ENCODE measurements at regions not wholly inside any gene's neighbourhood (a gene's known extent, or its start where the extent isn't known, plus 50 kb on each side); places are given as distances from the start of the nearest gene placed in this dataset.

DNA sequence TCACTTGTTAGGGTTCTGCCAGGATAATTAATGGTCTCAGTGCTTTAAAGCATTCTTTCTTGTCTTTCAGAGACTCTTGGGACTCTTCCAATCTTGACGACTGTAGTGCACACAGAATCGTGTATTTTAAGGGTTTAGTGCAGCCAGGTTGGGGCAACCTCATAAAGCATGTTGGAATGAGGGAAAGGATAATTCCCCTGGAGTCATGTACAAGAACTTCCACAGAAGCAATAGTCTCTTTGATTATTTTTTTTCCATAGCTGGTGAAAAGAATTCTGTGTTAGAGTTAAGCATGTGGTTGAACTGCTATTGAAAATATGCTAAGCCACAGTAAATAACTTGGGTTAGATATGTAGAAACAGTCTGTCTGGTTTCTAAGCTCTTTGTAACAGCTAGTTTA, 246.8 kb upstream of the DAAM1 start:
- intact Hi-C loops (cut with DNase I): no loop called here
- H3K4me1 ChIP-seq (ENCODE audit: control insufficient read depth, insufficient read depth, low read length): no peaks in the 10 kb centered on the region
- no peak overlapping the region for H3K4me3 ChIP-seq (ENCODE audit: low read length)
- H3K27me3 ChIP-seq (ENCODE audit: control insufficient read depth, insufficient read depth): no peaks in the 10 kb centered on the region
- DNase-seq: no peak
- H3K27ac ChIP-seq (ENCODE audit: low read length): no peak overlapping the region
- no peak for ATAC-seq
- 26% methylated on average over 2 of the region's 2 CpGs for WGBS
- no peaks in the 10 kb centered on the region for H3K9me3 ChIP-seq (ENCODE audit: control insufficient read depth, low read length)

DNA sequence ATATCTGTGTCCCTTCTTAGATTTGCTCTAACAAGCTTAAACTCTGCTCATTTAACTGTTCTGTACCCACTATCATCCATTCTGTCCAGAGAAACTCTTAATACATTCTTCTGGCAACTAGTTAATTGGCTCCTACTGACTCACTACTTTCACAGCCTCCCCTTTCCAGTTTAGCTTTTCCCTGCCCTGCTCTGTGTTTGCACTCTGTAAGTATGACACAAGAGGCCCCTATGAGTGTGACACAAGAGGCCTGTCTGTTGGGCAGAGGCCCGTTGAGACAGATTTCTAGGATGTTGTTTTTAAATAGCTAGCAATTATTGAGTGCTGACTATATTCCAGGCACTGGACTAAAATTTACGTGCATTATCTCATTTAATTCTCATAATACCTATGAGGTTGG, 246.0 kb upstream of the DAAM1 start:
- no peaks in the 10 kb centered on the region for H3K27me3 ChIP-seq (ENCODE audit: control insufficient read depth, insufficient read depth)
- no peak overlapping the region for H3K4me3 ChIP-seq (ENCODE audit: low read length)
- peak; percentile 31 to 59 for ATAC-seq
- no peak for DNase-seq
- intact Hi-C loops (cut with DNase I): no loop called here
- no peaks in the 10 kb centered on the region for H3K4me1 ChIP-seq (ENCODE audit: control insufficient read depth, insufficient read depth, low read length)
- H3K27ac ChIP-seq (ENCODE audit: low read length): no peak overlapping the region
- 55% methylated on average over 2 of the region's 2 CpGs for WGBS
- H3K9me3 ChIP-seq (ENCODE audit: control insufficient read depth, low read length): no peaks in the 10 kb centered on the region

DNA sequence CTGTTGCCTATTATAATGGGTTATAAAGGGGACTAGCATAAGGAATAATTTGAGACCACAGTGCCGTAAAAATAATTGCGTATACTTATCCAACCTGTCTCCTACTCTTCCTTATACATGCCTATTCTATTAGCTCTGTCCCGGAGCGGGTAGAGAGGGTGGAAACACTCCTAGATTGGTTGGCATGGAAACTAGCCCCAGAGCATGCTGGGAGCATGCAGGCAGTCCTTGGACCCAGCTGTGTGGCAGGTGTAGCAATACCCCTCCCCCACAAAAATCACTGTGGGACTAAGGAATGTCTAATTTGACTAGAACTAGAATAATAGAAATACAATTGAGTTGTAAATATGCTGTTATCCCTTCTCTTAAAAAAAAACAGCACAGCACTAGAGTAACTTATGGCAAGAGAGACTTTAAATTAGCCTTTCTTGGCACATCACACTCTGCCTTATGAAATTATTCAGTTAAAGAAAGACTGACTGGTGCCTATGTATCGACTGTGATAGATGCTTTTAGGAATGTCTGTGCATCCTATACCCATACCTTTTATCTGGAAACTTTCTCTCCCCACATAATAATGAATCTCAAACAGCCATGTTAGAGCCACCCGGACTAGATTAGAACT, 244.0 kb upstream of the DAAM1 start:
- Histone ChIP-seq H3K27ac (ENCODE audit: low read length) (no peak overlapping the region), H3K27me3 (ENCODE audit: control insufficient read depth, insufficient read depth) (no peaks in the 10 kb centered on the region), H3K4me1 (ENCODE audit: control insufficient read depth, insufficient read depth, low read length) (no peaks in the 10 kb centered on the region), H3K9me3 (ENCODE audit: control insufficient read depth, low read length) (no peaks in the 10 kb centered on the region), H3K4me3 (ENCODE audit: low read length) (no peak overlapping the region)
- intact Hi-C loops (cut with DNase I): no loop called here
- DNase-seq (no peak), ATAC-seq (no peak)
- 83% methylated on average over 6 of the region's 6 CpGs for WGBS

DNA sequence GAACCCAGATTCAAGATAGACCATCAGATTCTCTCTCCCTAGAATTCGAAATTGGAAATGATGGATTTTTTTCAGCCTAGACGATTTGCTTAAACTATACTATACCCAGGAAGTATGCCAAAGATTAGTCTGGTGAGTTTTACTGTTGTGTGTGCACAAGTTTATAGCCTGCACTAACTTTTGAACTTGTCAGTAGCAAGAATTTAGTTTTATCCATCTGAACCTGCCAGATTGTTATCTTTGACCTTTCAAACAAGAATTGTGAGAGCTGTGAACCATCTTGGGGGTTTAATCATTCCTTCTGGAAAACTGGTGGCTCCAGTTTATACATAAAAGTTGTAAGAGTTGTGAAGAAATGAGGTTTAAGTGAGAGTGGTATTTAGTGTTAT, 243.5 kb upstream of the DAAM1 start:
- H3K9me3 ChIP-seq (ENCODE audit: control insufficient read depth, low read length): no peaks in the 10 kb centered on the region
- no peaks in the 10 kb centered on the region for H3K4me1 ChIP-seq (ENCODE audit: control insufficient read depth, insufficient read depth, low read length)
- H3K4me3 ChIP-seq (ENCODE audit: low read length): no peak overlapping the region
- no peak for ATAC-seq
- no peak for DNase-seq
- no peak overlapping the region for H3K27ac ChIP-seq (ENCODE audit: low read length)
- intact Hi-C loops (cut with DNase I): no loop called here
- H3K27me3 ChIP-seq (ENCODE audit: control insufficient read depth, insufficient read depth): no peaks in the 10 kb centered on the region
- 67% methylated on average over 2 of the region's 2 CpGs for WGBS

DNA sequence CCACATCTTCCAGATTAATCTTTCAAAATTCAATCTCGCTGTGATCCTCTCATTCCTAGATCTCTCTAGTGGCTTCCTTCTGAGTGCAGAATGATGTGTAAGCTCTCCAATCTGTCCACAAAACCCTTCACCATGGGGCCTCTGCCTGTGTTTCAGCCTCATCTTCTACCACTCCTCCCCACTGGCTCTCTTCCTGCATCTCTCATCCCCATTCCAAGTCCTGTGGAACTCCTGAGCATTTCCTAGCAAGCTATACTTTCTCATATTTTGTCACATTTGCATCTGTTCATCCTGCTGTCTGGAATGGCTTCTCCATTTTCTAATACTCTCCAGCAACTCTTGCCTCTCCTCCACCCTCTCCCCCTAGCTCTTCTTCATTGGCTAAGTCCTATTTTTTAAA, 242.0 kb upstream of the DAAM1 start:
- 82% methylated on average over 1 of the region's 1 CpG for whole genome bisulfite sequencing
- Histone ChIP-seq H3K27me3 (ENCODE audit: control insufficient read depth, insufficient read depth) (no peaks in the 10 kb centered on the region), H3K4me1 (ENCODE audit: control insufficient read depth, insufficient read depth, low read length) (no peaks in the 10 kb centered on the region), H3K9me3 (ENCODE audit: control insufficient read depth, low read length) (no peaks in the 10 kb centered on the region), H3K4me3 (ENCODE audit: low read length) (no peak overlapping the region), H3K27ac (ENCODE audit: low read length) (no peak overlapping the region)
- intact Hi-C loops (cut with DNase I): loop anchor here in 1 of 4 donors (2.0 kb wide), 1 partner anchor 40 kb away; no protein-coding TSS in a partner anchor
- DNase-seq: no peak
- no peak for ATAC-seq

DNA sequence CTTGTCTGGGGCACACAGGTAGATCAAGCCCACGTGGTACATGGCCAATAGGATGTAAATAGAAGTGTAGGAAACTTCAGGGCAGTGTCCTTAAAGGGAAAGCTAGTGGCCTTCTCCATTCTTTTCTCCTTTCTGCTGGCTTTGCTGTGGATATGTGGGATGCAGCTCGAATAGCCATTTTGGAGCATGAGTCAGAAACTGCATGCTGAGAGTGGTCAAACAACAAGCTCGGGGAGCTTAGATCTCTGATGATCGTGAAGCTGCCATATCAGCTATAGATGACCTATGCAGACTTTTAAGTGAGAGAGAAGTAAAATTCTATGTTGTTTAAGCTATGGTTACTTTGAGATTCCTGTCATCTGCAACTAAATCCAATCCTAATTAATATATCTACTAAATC, 241.3 kb upstream of the DAAM1 start:
- Histone ChIP-seq H3K27me3 (ENCODE audit: control insufficient read depth, insufficient read depth) (no peaks in the 10 kb centered on the region), H3K4me1 (ENCODE audit: control insufficient read depth, insufficient read depth, low read length) (no peaks in the 10 kb centered on the region), H3K9me3 (ENCODE audit: control insufficient read depth, low read length) (no peaks in the 10 kb centered on the region), H3K4me3 (ENCODE audit: low read length) (no peak overlapping the region), H3K27ac (ENCODE audit: low read length) (no peak overlapping the region)
- intact Hi-C loops (cut with DNase I): loop anchor here in 1 of 4 donors (2.0 kb wide), 1 partner anchor 40 kb away; no protein-coding TSS in a partner anchor
- WGBS: 80% methylated on average over 4 of the region's 4 CpGs
- DNase-seq (no peak), ATAC-seq (no peak)

DNA sequence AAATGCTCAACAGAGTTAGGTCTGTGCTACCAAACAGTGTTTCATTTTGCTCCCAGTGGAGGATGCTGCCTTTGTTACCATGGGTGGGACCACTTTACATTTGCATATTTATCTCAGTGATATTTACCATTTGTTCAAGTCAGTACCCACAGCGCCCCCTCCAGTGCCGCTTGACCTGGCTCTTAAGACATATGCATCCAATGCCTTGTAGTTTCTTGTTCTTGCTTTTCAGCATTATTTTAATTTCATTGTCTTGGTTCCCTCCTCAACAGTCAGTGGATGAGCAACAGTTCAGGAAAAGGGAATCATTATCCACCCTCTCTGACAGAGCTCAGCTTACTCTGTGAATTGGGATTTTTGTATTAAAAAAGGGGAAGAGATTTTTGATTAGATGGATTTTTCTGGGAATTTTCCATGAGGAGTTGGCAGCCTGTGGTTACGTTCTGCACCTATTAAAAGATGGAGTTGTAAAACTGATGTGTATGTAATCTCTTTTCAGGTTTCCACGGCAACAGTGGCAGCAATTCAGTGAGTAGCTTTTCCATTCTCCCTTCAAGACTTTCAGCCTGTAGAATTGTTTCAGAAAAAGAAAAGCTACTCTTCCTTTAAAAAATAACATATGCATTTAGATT, 240.5 kb upstream of the DAAM1 start:
- no peak overlapping the region for H3K4me3 ChIP-seq (ENCODE audit: low read length)
- H3K27me3 ChIP-seq (ENCODE audit: control insufficient read depth, insufficient read depth): no peaks in the 10 kb centered on the region
- intact Hi-C loops (cut with DNase I): loop anchor here in 1 of 4 donors (2.0 kb wide), 1 partner anchor 41 kb away; no protein-coding TSS in a partner anchor
- 55% methylated on average over 4 of the region's 4 CpGs for WGBS
- no peaks in the 10 kb centered on the region for H3K9me3 ChIP-seq (ENCODE audit: control insufficient read depth, low read length)
- ATAC-seq (no peak), DNase-seq (peak in 1 of 3 donors; percentile 50)
- H3K4me1 ChIP-seq (ENCODE audit: control insufficient read depth, insufficient read depth, low read length): no peaks in the 10 kb centered on the region
- H3K27ac ChIP-seq (ENCODE audit: low read length): no peak overlapping the region

DNA sequence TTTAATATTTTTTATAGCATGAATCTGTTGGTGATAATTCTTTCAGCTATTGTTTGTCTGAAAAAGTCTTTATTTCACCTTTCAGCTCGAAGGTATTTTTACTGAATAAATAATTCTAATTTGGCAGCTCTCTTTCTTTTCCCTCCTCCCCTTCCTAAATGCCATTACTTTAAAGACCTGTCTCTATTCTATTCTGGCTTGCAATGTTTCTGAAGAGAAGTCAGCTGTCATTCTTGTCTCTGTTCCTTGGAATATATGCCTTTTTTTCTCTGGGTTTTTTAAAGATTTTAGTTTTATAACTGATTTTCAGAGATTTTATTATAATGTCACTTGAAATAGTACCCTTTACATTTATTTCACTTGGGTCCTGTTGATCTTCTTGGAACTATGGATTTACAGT, 237.9 kb upstream of the DAAM1 start:
- no peak overlapping the region for H3K4me3 ChIP-seq (ENCODE audit: low read length)
- no peak for DNase-seq
- no peaks in the 10 kb centered on the region for H3K9me3 ChIP-seq (ENCODE audit: control insufficient read depth, low read length)
- intact Hi-C loops (cut with DNase I): no loop called here
- H3K27ac ChIP-seq (ENCODE audit: low read length): no peak overlapping the region
- no peak for ATAC-seq
- 66% methylated on average over 1 of the region's 1 CpG for WGBS
- H3K4me1 ChIP-seq (ENCODE audit: control insufficient read depth, insufficient read depth, low read length): no peaks in the 10 kb centered on the region
- H3K27me3 ChIP-seq (ENCODE audit: control insufficient read depth, insufficient read depth): no peaks in the 10 kb centered on the region

DNA sequence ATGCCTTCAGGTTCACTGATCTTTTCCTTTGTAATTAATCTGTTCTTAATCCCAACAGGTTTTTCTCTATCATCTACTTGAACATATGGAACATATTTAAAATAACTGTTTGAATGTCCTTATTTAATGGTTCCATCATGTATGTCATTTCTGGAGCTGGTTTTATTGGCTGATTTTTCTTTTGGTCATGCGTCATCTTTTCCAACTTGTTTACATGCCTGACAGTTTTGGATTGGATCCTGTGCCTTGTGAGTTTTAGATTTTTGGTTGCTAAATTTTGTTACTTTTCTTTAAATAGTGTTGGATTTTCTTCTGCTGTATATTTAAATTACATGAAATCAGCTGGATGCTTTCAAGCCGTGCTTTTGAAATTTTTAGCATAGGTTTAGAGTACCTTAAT, 237.3 kb upstream of the DAAM1 start:
- ATAC-seq (no peak), DNase-seq (no peak)
- no peak overlapping the region for H3K27ac ChIP-seq (ENCODE audit: low read length)
- H3K27me3 ChIP-seq (ENCODE audit: control insufficient read depth, insufficient read depth): no peaks in the 10 kb centered on the region
- WGBS: 93% methylated on average over 2 of the region's 2 CpGs
- intact Hi-C loops (cut with DNase I): no loop called here
- no peaks in the 10 kb centered on the region for H3K4me1 ChIP-seq (ENCODE audit: control insufficient read depth, insufficient read depth, low read length)
- no peak overlapping the region for H3K4me3 ChIP-seq (ENCODE audit: low read length)
- no peaks in the 10 kb centered on the region for H3K9me3 ChIP-seq (ENCODE audit: control insufficient read depth, low read length)

DNA sequence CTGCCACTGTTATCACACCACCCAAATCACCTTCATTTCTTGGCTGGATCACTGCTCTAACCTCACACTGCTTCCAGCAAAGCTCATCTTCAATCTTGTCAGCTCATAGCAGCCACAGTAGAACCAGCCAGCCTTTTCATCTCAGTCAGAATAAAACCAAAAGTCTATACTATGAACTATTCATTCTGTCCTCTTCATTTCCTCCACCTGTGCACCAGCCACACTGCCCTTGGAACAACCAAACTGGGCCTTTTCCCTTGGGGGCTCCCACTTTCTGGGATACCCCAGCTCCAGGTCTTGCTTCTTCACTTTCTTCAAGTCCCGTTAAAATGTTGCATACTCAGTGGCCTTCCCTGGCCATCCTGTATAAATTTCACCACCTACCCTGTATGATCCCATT, 234.4 kb upstream of the DAAM1 start:
- ATAC-seq (no peak), DNase-seq (no peak)
- Histone ChIP-seq H3K27me3 (ENCODE audit: control insufficient read depth, insufficient read depth) (no peaks in the 10 kb centered on the region), H3K4me1 (ENCODE audit: control insufficient read depth, insufficient read depth, low read length) (no peaks in the 10 kb centered on the region), H3K9me3 (ENCODE audit: control insufficient read depth, low read length) (no peaks in the 10 kb centered on the region), H3K27ac (ENCODE audit: low read length) (no peak overlapping the region), H3K4me3 (ENCODE audit: low read length) (no peak overlapping the region)
- intact Hi-C loops (cut with DNase I): no loop called here
- 90% methylated on average over 1 of the region's 1 CpG for WGBS

DNA sequence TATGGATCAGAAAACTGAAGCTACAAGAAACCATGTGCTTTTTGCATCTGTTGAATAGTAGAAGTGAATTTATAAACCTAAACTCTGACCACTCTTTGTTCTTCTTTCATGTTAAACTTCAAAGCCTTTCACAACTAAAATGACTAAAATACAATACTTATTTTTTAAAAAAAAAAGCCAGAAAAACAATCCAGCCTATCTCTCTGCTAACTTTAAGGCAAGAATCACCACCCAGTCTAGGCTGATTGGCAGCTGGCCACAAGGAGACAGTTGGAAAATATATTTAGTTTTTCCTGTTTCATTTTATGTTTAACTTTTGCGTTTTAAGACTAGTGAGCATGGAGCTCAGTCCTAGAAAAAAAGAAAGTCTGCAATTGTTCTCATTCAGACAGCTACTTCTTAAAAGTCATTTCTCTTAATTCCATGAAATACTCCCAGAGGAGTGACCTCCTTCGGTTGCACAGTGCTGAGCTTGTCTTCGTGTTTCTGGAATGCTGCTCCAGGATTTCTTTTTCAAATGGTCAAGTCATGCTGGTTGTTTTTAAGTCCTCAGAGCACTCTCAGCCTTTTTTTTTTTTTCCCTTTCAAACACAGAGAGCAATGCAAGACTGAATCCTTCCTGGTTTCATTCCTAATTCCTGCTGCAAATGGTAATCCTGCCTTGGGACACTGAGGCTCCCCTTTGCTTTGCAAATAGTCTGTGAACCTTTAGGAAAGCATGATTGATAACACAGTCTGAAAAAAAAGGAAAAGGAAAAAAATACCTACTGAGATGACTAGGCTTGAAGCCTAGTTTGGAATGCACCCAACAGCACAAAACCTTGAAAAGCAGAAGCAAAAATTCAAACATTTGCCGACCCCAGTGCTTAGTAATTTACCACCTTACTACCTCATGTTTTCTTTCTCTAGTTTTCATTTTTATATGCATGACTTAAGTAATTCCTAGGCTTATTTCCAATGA, 233.3 kb upstream of the DAAM1 start:
- ATAC-seq: peak; percentile 36 to 72
- H3K4me3 ChIP-seq (ENCODE audit: low read length): no peak overlapping the region
- peak in 1 of 3 donors; percentile 41 for DNase-seq

More for the DNA sequence above, 233.3 kb upstream of the DAAM1 start:
- Histone ChIP-seq H3K27ac (ENCODE audit: low read length) (no peak overlapping the region), H3K27me3 (ENCODE audit: control insufficient read depth, insufficient read depth) (no peaks in the 10 kb centered on the region), H3K4me1 (ENCODE audit: control insufficient read depth, insufficient read depth, low read length) (no peaks in the 10 kb centered on the region), H3K9me3 (ENCODE audit: control insufficient read depth, low read length) (no peaks in the 10 kb centered on the region)
- 26% methylated on average over 4 of the region's 4 CpGs for WGBS
- intact Hi-C loops (cut with DNase I): no loop called here
